ENCODE measurements at regions not wholly inside any gene's neighbourhood (a gene's known extent, or its start where the extent isn't known, plus 50 kb on each side); places are given as distances from the start of the nearest gene placed in this dataset.

- in situ Hi-C loops (cut with MboI; ENCODE audit: low pct_unique_long_range_greater_than_20kb, low sequenced_read_pairs, unreplicated experiment): no loop called here
- no peak for DNase-seq (ENCODE audit: low spot score)
- TF ChIP-seq CTCF (IDR thresholded peaks at IDR 0.05; ENCODE audit: extremely low read depth, insufficient read depth, missing control alignments): no peak
Measured at GRCh38 chr18:11380968-11381367, 228.4 kb upstream of the SLC35G4 start.

- TF ChIP-seq CTCF (IDR thresholded peaks at IDR 0.05; ENCODE audit: extremely low read depth, insufficient read depth, missing control alignments): no peak
- in situ Hi-C loops (cut with MboI; ENCODE audit: low pct_unique_long_range_greater_than_20kb, low sequenced_read_pairs, unreplicated experiment): no loop called here
- no peak for DNase-seq (ENCODE audit: low spot score)
Measured at GRCh38 chr18:11379660-11380059, 229.7 kb upstream of the SLC35G4 start.

DNA sequence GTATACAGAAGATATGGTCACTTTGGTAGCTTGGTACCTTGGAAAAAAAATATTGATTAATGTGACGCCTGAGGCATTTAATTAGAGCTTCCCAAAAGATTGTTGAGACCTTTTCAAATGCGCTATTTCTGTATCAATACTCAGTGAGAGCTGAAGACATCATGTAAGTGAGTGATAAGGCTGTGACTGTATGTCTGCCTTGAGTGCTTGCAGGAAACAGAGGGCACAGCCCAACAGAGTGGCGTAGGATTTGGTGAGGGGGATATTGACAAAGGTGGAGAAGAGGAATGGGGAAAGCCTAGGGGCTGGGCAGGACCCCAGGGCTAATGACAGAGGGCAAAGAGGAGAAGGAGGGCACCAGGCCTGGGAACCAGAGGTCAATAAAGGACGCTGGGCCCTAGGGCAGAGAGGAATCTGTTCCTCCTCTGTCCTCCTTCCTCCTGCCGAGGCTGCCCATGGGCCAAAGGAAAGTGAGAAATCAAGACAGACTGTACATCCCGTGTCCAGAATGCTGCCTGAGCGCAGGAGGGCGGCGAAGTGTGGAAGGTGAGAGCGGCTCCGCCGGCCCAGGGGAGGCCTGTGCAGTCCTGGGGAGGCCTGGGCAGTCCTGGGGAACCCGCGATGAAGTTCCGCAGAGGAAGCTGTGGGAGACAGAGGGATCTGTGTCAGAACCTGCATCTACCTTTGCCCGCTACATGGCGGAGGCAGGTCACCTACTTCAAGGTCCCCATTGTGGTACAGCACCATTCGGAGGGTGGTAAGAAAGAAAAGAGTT is 228.6 kb upstream of the PIEZO2 start:
- in situ Hi-C loops (cut with MboI; ENCODE audit: low pct_unique_long_range_greater_than_20kb, low sequenced_read_pairs, unreplicated experiment): no loop called here
- no peak for TF ChIP-seq CTCF (IDR thresholded peaks at IDR 0.05; ENCODE audit: extremely low read depth, insufficient read depth, missing control alignments)
- no peak for DNase-seq (ENCODE audit: low spot score)

DNA sequence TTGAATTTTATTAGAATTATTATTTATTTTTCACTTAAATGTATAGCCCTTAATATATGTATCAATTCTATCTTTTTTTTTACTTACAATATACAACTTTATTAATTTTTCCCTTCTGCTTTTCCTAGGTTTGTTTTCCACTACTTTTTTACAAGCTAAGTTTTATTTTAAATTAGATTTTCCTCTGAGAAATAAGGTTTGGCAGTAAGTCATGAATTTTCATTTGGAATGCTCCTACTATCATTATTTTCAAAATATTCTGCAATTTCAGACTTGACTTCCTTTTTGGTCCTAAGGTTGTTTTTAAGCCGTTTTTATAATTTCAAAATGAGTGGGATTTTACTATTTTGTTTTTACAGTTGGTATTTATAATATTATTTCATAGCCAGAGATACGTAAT is 222.8 kb upstream of the PIEZO2 start:
- DNase-seq (ENCODE audit: low spot score): no peak
- in situ Hi-C loops (cut with MboI; ENCODE audit: low pct_unique_long_range_greater_than_20kb, low sequenced_read_pairs, unreplicated experiment): no loop called here
- TF ChIP-seq CTCF (IDR thresholded peaks at IDR 0.05; ENCODE audit: extremely low read depth, insufficient read depth, missing control alignments): no peak

GRCh38 chr18:11369556-11369955 is 220.2 kb upstream of the PIEZO2 start:
- TF ChIP-seq CTCF (IDR thresholded peaks at IDR 0.05; ENCODE audit: extremely low read depth, insufficient read depth, missing control alignments): no peak
- in situ Hi-C loops (cut with MboI; ENCODE audit: low pct_unique_long_range_greater_than_20kb, low sequenced_read_pairs, unreplicated experiment): no loop called here
- DNase-seq (ENCODE audit: low spot score): no peak

GRCh38 chr18:11368020-11368419 is 218.7 kb upstream of the PIEZO2 start:
- no peak for DNase-seq (ENCODE audit: low spot score)
- no peak for TF ChIP-seq CTCF (IDR thresholded peaks at IDR 0.05; ENCODE audit: extremely low read depth, insufficient read depth, missing control alignments)
- in situ Hi-C loops (cut with MboI; ENCODE audit: low pct_unique_long_range_greater_than_20kb, low sequenced_read_pairs, unreplicated experiment): no loop called here

Measured in GM13977 (cell line).